ENCODE measurements at regions not wholly inside any gene's neighbourhood (a gene's known extent, or its start where the extent isn't known, plus 50 kb on each side); places are given as distances from the start of the nearest gene placed in this dataset.

DNA sequence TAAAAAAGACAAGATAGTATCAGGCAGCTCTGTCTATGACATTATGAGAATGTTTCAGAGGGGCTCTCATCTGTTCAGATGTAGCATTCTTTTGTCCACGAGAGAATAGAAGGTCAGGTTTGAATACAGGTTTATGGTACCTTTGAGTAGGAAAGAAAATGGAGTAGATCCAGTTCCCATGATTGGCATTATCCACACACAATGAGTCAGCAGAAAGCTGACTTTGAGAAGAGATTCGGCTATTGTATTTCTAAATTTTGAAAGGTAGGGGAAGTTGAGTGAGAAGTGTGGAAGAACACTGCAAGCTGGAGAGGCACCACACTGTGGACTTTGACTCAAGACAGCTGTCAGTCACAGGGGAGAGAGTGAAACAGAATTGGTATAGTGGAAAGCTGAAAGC lies 135.4 kb downstream of the SYT10 start:
- no peaks in the 10 kb centered on the region for H3F3A ChIP-seq (ENCODE audit: low read depth)
- no peaks in the 10 kb centered on the region for H3K36me3 ChIP-seq (ENCODE audit: insufficient read depth, low read length)
- H3K4me2 ChIP-seq (ENCODE audit: low read depth, low read length, poor library complexity, severe bottlenecking), result no peak overlapping the region
- no peak overlapping the region for H3K9ac ChIP-seq (ENCODE audit: low read depth, low read length, poor library complexity, severe bottlenecking)
- H3K27me3 ChIP-seq (ENCODE audit: insufficient read depth, low read length, poor library complexity, severe bottlenecking), result no peaks in the 10 kb centered on the region
- H3K4me3 ChIP-seq (ENCODE audit: low read length, poor library complexity, severe bottlenecking), result no peak overlapping the region
- H3K9me2 ChIP-seq (replicated peaks; ENCODE audit: low read depth, low read length), result no peaks in the 10 kb centered on the region
- TF ChIP-seq EZH2phosphoT487 (IDR thresholded peaks at IDR 0.05; ENCODE audit: borderline replicate concordance) (no peak), CTCF (conservative IDR thresholded peaks at IDR 0.05; ENCODE audit: low read length) (no peak)
- no peaks in the 10 kb centered on the region for H3K9me3 ChIP-seq (ENCODE audit: insufficient read depth, low read depth, low read length)
- H3K79me2 ChIP-seq (ENCODE audit: insufficient read depth, low read length), result no peaks in the 10 kb centered on the region
- H2AFZ ChIP-seq (ENCODE audit: low read length), result no peak overlapping the region
- no peaks in the 10 kb centered on the region for H4K20me1 ChIP-seq (ENCODE audit: insufficient read depth, low read length, poor library complexity, severe bottlenecking)
- H3K4me1 ChIP-seq (ENCODE audit: insufficient read depth, low read length, poor library complexity, severe bottlenecking), result no peaks in the 10 kb centered on the region

- Histone ChIP-seq H3K9me2 (replicated peaks; ENCODE audit: low read depth, low read length) (no peaks in the 10 kb centered on the region; the same call in 1 of the 2 replicates), H3K36me3 (ENCODE audit: insufficient read depth, low read length) (no peaks in the 10 kb centered on the region), H3K27me3 (ENCODE audit: insufficient read depth, low read length, poor library complexity, severe bottlenecking) (no peaks in the 10 kb centered on the region), H3K4me3 (ENCODE audit: low read length, poor library complexity, severe bottlenecking) (no peak overlapping the region), H3K9me3 (ENCODE audit: insufficient read depth, low read depth, low read length) (no peaks in the 10 kb centered on the region; the same call in 1 of the 2 replicates), H2AFZ (ENCODE audit: low read length) (no peak overlapping the region), H3K79me2 (ENCODE audit: insufficient read depth, low read length) (no peaks in the 10 kb centered on the region), H3K4me1 (ENCODE audit: insufficient read depth, low read length, poor library complexity, severe bottlenecking) (no peaks in the 10 kb centered on the region), H3F3A (ENCODE audit: low read depth) (no peaks in the 10 kb centered on the region), H3K4me2 (ENCODE audit: low read depth, low read length, poor library complexity, severe bottlenecking) (no peak overlapping the region), H3K9ac (ENCODE audit: low read depth, low read length, poor library complexity, severe bottlenecking) (no peak overlapping the region), H4K20me1 (ENCODE audit: insufficient read depth, low read length, poor library complexity, severe bottlenecking) (no peaks in the 10 kb centered on the region)
- TF ChIP-seq EZH2phosphoT487 (IDR thresholded peaks at IDR 0.05; ENCODE audit: borderline replicate concordance), result no peak
- TF ChIP-seq CTCF (conservative IDR thresholded peaks at IDR 0.05; ENCODE audit: low read length), result no peak
Observed at GRCh38 chr12:33296529-33296928, 143.1 kb downstream of the SYT10 start.

DNA sequence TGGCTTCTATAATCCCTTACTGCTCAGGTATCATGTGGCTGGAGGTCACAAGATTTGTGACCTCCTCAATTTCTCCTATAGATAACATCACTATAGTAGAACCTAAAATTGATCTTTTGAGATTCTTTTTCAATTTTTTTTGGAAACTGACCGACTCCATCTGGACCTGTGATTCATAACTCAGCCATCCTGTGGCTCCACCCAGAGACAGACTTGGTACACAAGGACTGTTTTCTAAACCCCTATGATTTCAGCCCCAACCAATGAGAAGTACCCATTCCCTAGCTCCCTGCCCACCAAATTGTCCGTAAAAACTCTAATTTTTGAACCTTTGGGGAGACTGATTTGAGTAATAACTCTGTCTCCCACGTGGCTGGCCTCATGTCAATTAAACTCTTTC lies 148.9 kb downstream of the SYT10 start:
- Histone ChIP-seq H3K4me2 (ENCODE audit: low read depth, low read length, poor library complexity, severe bottlenecking) (no peak overlapping the region), H3K79me2 (ENCODE audit: insufficient read depth, low read length) (no peaks in the 10 kb centered on the region), H3K4me3 (ENCODE audit: low read length, poor library complexity, severe bottlenecking) (no peak overlapping the region), H3K4me1 (ENCODE audit: insufficient read depth, low read length, poor library complexity, severe bottlenecking) (no peaks in the 10 kb centered on the region), H3F3A (ENCODE audit: low read depth) (no peaks in the 10 kb centered on the region), H3K27me3 (ENCODE audit: insufficient read depth, low read length, poor library complexity, severe bottlenecking) (no peaks in the 10 kb centered on the region), H3K9me2 (replicated peaks; ENCODE audit: low read depth, low read length) (no peaks in the 10 kb centered on the region; the same call in 1 of the 2 replicates), H4K20me1 (ENCODE audit: insufficient read depth, low read length, poor library complexity, severe bottlenecking) (no peaks in the 10 kb centered on the region), H2AFZ (ENCODE audit: low read length) (no peak overlapping the region), H3K9me3 (ENCODE audit: insufficient read depth, low read depth, low read length) (no peaks in the 10 kb centered on the region), H3K9ac (ENCODE audit: low read depth, low read length, poor library complexity, severe bottlenecking) (no peak overlapping the region), H3K36me3 (ENCODE audit: insufficient read depth, low read length) (no peaks in the 10 kb centered on the region)
- TF ChIP-seq CTCF (conservative IDR thresholded peaks at IDR 0.05; ENCODE audit: low read length) (no peak), EZH2phosphoT487 (IDR thresholded peaks at IDR 0.05; ENCODE audit: borderline replicate concordance) (no peak)

Measured in Loucy (cell line).